ENCODE measurements at regions not wholly inside any gene's neighbourhood (a gene's known extent, or its start where the extent isn't known, plus 50 kb on each side); places are given as distances from the start of the nearest gene placed in this dataset.

DNA sequence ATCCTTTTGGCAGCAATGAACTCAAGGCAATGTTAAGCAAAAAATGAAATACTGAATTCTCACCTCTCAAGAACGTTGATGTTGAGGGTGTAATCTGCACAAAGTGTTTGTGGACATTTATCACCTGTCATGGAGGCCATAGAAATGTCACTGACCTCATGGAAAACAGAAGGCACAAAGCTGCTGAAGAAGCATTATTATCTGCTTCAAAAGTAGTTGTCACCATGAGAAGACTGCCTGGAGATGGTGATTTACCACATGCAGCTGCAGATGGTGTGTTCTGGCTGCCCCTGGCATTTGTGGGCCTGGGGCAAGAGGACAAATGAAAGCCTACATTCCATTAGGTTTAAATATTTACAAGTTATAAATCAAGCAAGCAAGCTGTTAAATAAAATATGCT, 116.8 kb upstream of the RPS6KA3 start:
- TF ChIP-seq SP1 (IDR thresholded peaks at IDR 0.05) (no peak), SUZ12 (IDR thresholded peaks at IDR 0.05) (no peak), CTBP1 (IDR thresholded peaks at IDR 0.05; ENCODE audit: borderline replicate concordance) (no peak), BHLHE40 (IDR thresholded peaks at IDR 0.05; ENCODE audit: borderline replicate concordance) (no peak), ZNF384 (IDR thresholded peaks at IDR 0.05) (no peak), NFRKB (IDR thresholded peaks at IDR 0.05) (no peak), ELF4 (IDR thresholded peaks at IDR 0.05) (no peak), FOXM1 (IDR thresholded peaks at IDR 0.05; ENCODE audit: borderline replicate concordance) (no peak), FOXA1 (IDR thresholded peaks at IDR 0.05) (no peak)
